Esophagus muscularis mucosa (tissue), 4 donors: ENCODE measurements at regions not wholly inside any gene's neighbourhood (a gene's known extent, or its start where the extent isn't known, plus 50 kb on each side); places are given as distances from the start of the nearest gene placed in this dataset.

Source experiments
- DNase-seq: peaks from one replicate; pipeline ENCODE4 v3.0.0-alpha.2; 2017; ENCODE audit errors: extremely low spot score
- H3K27ac ChIP-seq, 4 donors: fragments of 200-600 bp; sonication (generic); replicated peaks in 1 of 4; 1 replicate in 3 of 4; 2 replicates in 1 of 4; pipeline ENCODE4 v1.5.1; 2016 to 2019; ENCODE audit warnings: mild to moderate bottlenecking in 1 of 4
- H3K27me3 ChIP-seq, 4 donors: fragments of 200-600 bp; sonication (generic); one replicate each; pipeline versions ENCODE4 v1.5.1 to v1.6.0; 2016 to 2019
- H3K36me3 ChIP-seq, 4 donors: fragments of 200-600 bp; sonication (generic); one replicate each; pipeline ENCODE4 v1.5.1; 2016 to 2019
- H3K4me1 ChIP-seq, 4 donors: fragments of 200-600 bp; sonication (generic); one replicate each; pipeline ENCODE4 v1.5.1; 2016 to 2019
- H3K4me3 ChIP-seq, 4 donors: fragments of 200-600 bp; sonication (generic); 1 replicate in 2 of 4; 2 replicates in 2 of 4; pipeline ENCODE4 v1.5.1; 2016 to 2019; ENCODE audit warnings: mild to moderate bottlenecking in 4 of 4, moderate library complexity in 1 of 4
- H3K9me3 ChIP-seq, 4 donors: fragments of 200-600 bp; sonication (generic); 1 replicate in 3 of 4; 2 replicates in 1 of 4; pipeline ENCODE4 v1.5.1; 2016 to 2019
- CTCF ChIP-seq, 3 experiments: fragments of 200-600 bp in 2 of 3; fragments of 450-650 bp in 1 of 3; sonication (generic) in 2 of 3; IDR thresholded peaks; one replicate each; pipeline ENCODE4 v1.5.1; 2017 to 2019; ENCODE audit warnings: antibody characterized with exemption in 3 of 3, mild to moderate bottlenecking in 2 of 3, moderate library complexity in 1 of 3
- EP300 ChIP-seq: sonication (generic); formaldehyde crosslinking; IDR thresholded peaks from one replicate; pipeline ENCODE4 v1.6.1; 2017; ENCODE audit warnings: antibody characterized with exemption
- POLR2A ChIP-seq: fragments of 450-650 bp; IDR thresholded peaks from one replicate; pipeline ENCODE4 v1.6.1; 2017; ENCODE audit warnings: antibody characterized with exemption, moderate library complexity, mild to moderate bottlenecking, low read depth
- POLR2AphosphoS5 ChIP-seq, 2 donors: sonication (generic); formaldehyde crosslinking; IDR thresholded peaks; one replicate each; pipeline ENCODE4 v1.6.1; 2017; ENCODE audit warnings: antibody characterized with exemption in 2 of 2
- WGBS: methylation state at CpG from one replicate; pipeline ENCODE4 v1.1.5; 2018; 5-methylcytosine and 5-hydroxymethylcytosine counted together
- intact Hi-C: fragments of 100-400 bp; cut with DNase I; formaldehyde crosslinking; loops from one replicate; pipeline ENCODE4 v1.15.1; 2023

DNA sequence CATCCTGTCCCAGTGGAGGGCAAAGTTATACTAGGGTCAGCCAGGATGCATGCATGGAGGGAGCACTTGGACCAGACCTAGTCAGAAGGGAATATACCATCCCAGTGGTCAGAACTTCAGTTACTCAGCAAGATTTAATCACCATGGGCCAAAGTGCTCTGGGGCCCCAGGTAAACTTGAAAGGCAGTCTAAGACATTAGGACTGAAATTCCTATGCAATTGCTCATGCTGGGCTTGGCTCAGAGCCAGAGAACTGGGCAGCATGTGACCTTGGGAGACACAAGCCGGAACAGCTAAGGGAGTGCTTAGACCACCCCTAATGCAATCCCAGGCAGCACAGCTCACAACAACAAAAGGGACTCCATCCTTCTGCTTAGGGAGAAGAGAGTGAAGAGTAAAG lies 401.3 kb downstream of the KCNJ3 start:
- no peak overlapping the region for H3K4me3 ChIP-seq
- H3K4me1 ChIP-seq, result no peaks in the 10 kb centered on the region
- H3K27ac ChIP-seq, result no peak overlapping the region
- DNase-seq, result no peak
- intact Hi-C loops, result no loop called here
- no peaks in the 10 kb centered on the region for H3K27me3 ChIP-seq
- TF ChIP-seq POLR2A (no peak), EP300 (no peak), CTCF (IDR thresholded peaks at IDR 0.05) (no peak), POLR2AphosphoS5 (IDR thresholded peaks at IDR 0.05) (no peak)
- H3K36me3 ChIP-seq, result no peaks in the 10 kb centered on the region
- WGBS, result 58% methylated on average over 1 of the region's 1 CpG
- no peaks in the 10 kb centered on the region for H3K9me3 ChIP-seq

GRCh38 chr2:155095613-155096012 lies 397.1 kb downstream of the KCNJ3 start:
- H3K27me3 ChIP-seq, result no peaks in the 10 kb centered on the region
- H3K36me3 ChIP-seq, result no peaks in the 10 kb centered on the region
- DNase-seq, result no peak
- no peaks in the 10 kb centered on the region for H3K9me3 ChIP-seq
- no peak for TF ChIP-seq POLR2AphosphoS5 (IDR thresholded peaks at IDR 0.05)
- no peak for TF ChIP-seq CTCF (IDR thresholded peaks at IDR 0.05)
- TF ChIP-seq EP300, result no peak
- no peak for TF ChIP-seq POLR2A
- H3K4me3 ChIP-seq, result no peak overlapping the region
- 96% methylated on average over 1 of the region's 1 CpG for WGBS
- no peaks in the 10 kb centered on the region for H3K4me1 ChIP-seq
- intact Hi-C loops, result no loop called here
- no peak overlapping the region for H3K27ac ChIP-seq

GRCh38 chr2:155080373-155080772 lies 381.9 kb downstream of the KCNJ3 start:
- Histone ChIP-seq H3K27ac (no peak overlapping the region), H3K27me3 (no peaks in the 10 kb centered on the region), H3K36me3 (no peaks in the 10 kb centered on the region), H3K4me1 (no peaks in the 10 kb centered on the region), H3K9me3 (no peaks in the 10 kb centered on the region), H3K4me3 (no peak overlapping the region)
- 47% methylated on average over 2 of the region's 2 CpGs for WGBS
- no peak for DNase-seq
- intact Hi-C loops, result no loop called here
- no peak for TF ChIP-seq EP300
- no peak for TF ChIP-seq POLR2AphosphoS5 (IDR thresholded peaks at IDR 0.05)

GRCh38 chr2:155070489-155070888 lies 372.0 kb downstream of the KCNJ3 start:
- Histone ChIP-seq H3K27ac (no peak overlapping the region), H3K9me3 (no peaks in the 10 kb centered on the region), H3K4me3 (no peak overlapping the region), H3K4me1 (no peaks in the 10 kb centered on the region), H3K36me3 (no peaks in the 10 kb centered on the region), H3K27me3 (no peaks in the 10 kb centered on the region)
- TF ChIP-seq CTCF (IDR thresholded peaks at IDR 0.05) (no peak), POLR2A (no peak), EP300 (no peak), POLR2AphosphoS5 (IDR thresholded peaks at IDR 0.05) (no peak)
- DNase-seq, result no peak
- 33% methylated on average over 1 of the region's 1 CpG for WGBS
- intact Hi-C loops, result no loop called here

DNA sequence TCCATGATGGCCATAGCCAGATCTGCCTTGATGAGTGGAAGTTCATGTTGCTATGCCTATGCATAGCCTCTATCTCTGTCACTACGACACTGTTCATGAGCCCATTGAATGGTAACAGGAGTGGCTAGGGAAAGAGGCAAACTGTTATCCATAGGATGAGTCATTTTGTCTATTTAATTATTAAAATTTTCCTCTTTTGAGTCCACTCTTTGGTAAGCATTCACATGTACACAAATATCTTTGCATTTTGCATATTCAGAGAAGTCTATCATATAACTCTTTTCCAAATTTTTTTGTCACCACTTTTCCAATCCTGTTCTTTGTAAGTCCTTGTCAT lies 364.4 kb downstream of the KCNJ3 start:
- TF ChIP-seq EP300 (no peak), POLR2A (no peak), CTCF (IDR thresholded peaks at IDR 0.05) (no peak), POLR2AphosphoS5 (IDR thresholded peaks at IDR 0.05) (no peak)
- no peak overlapping the region for H3K27ac ChIP-seq
- no peak overlapping the region for H3K4me3 ChIP-seq
- H3K27me3 ChIP-seq, result no peaks in the 10 kb centered on the region
- no peak for DNase-seq
- H3K4me1 ChIP-seq, result no peaks in the 10 kb centered on the region
- intact Hi-C loops, result no loop called here
- WGBS, result 100% methylated on average over 1 of the region's 1 CpG
- H3K36me3 ChIP-seq, result no peaks in the 10 kb centered on the region
- H3K9me3 ChIP-seq, result peaks cover 0 to 10% (median 2%) of the 10 kb centered on the region in 4 donors
